Hematopoietic multipotent progenitor cell treated with erythropoietin and hydrocortisone succinate and interleukin-3 and kit ligand, for 6 days (in vitro differentiated cells): ENCODE measurements at regions not wholly inside any gene's neighbourhood (a gene's known extent, or its start where the extent isn't known, plus 50 kb on each side); places are given as distances from the start of the nearest gene placed in this dataset.
"Not testable (repeated sequence)": the region's sequence is repeated elsewhere in the genome, so short reads cannot be mapped to it uniquely, and the experiment has no call there.

Source experiments
- DNase-seq: peaks from one replicate; pipeline ENCODE4 v3.0.0-alpha.2; 2015

DNA sequence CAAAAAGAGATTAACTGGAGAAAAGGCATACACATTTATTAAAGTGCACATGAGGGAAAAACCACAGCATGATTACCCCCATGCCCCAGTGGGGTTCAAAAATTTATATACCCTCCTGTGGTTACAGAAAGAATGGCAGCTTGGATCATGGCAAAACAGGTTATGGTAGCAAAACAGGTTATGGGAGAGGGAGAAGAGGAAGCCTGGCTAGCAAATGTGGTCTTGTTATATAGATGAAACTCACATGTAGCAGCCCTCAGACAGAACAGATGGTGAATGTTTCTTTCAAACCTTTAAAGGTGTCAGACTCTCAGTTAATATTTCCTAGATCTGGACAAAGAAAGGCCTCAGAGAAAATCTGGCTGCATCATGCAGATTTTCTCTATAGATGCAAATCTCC is 178.2 kb upstream of the ZC3H15 start:
- no peak for DNase-seq

GRCh38 chr2:186308347-186308746 is 177.7 kb upstream of the ZC3H15 start:
- no peak for DNase-seq

DNA sequence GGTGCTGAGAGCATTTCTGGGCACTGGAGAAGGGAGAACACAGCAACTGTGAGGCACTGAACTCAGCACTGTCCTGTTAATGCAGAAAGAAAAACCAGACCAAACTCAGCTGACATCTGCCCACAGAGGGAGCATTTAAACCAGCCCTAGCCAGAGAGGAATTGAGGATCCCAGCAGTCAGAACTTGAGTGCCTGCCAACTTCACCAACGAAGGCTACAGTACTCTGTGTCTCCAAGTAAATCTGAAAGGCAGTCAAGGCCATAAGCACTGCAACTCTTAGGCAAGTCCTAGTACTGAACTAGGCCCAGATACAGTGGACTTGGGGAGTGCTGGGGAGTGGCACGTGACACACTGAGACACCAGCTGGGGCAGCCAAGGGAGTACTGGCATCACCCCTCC is 176.2 kb upstream of the ZC3H15 start:
- no peak for DNase-seq

DNA sequence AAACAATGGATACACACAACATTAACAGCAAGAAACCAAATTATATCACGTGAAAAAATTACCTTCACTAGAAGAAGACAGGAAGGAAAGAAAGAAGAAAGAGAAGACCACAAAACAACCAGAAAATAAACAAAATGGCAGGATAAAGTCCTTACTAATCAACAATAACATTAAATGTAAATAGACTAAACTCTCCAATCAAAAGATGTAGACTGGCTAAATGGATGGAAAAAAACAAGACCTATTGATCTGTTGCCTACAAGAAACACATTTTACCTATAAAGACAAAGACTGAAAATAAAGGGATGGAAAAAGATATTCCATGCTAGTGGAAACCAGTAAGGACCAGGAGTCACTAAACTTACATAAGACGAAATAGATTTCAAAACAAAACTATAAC is 167.0 kb upstream of the ZC3H15 start:
- DNase-seq = no peak

- DNase-seq = no peak
Observed at GRCh38 chr2:186325827-186326535, 160.1 kb upstream of the ZC3H15 start.

GRCh38 chr2:186327251-186327868 is 158.7 kb upstream of the ZC3H15 start:
- DNase-seq = no peak

- no peak for DNase-seq
Observed at GRCh38 chr2:186328838-186329237, 157.2 kb upstream of the ZC3H15 start.

DNA sequence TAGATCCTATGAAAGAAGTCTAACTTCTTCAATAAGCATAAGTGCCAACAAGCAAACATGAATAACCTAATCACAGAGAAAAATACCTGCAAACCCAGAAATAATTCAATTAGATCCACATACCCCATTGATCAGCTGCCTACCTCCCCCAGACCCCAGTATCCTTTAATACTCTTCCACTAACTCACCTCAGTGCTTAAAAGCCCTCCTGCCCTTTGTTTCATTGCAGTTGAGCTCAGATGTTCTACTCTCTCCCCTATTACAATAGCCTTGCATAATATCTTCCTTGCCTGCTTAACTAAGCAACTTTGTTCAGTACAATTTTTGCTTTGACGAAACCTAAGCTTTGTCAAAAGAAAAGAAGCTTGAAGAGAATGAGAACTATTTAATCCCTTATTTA is 156.0 kb upstream of the ZC3H15 start:
- DNase-seq = no peak

GRCh38 chr2:186339716-186340115 is 146.3 kb upstream of the ZC3H15 start:
- no peak for DNase-seq

GRCh38 chr2:186342029-186342428 is 144.0 kb upstream of the ZC3H15 start:
- DNase-seq = no peak

DNA sequence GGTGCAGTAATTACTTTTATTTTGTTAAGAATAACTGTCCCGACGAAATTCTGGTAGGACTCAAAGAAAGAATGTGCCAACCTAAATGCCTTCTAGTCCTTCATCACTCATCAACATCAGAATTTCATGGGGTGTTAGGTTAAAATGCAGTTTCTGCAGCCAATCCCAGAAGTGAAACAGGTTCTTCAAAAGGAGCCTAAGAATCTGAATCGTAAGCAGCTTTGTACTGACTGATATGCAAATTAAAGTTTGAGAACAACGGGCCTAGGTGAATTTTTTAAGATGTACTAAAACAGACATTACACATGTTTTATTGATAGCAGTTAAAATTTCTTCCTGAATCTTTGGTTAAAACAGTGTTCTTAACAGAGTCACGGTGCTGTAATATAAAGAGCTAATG is 140.3 kb upstream of the ZC3H15 start:
- no peak for DNase-seq

DNA sequence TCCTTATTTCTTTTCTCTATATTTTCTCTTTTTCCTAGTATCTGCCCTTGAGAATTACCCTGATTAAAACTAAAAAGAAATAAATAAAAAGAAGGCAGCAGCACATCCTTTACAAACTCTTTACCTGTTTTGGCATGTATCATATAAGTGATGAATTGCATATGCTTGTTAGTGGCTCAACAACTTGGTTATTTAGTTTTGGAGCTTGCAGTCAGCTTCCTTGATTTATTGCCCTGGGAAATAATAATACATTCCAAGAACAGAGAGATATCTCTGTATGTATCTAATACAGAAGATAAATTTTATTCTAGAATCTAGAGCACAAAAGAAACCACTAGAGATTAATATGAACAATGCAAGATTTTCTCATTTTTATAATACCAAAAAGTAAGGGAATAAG is 139.8 kb upstream of the ZC3H15 start:
- no peak for DNase-seq

GRCh38 chr2:186347472-186347871 is 138.6 kb upstream of the ZC3H15 start:
- no peak for DNase-seq

GRCh38 chr2:186348200-186348599 is 137.9 kb upstream of the ZC3H15 start:
- no peak for DNase-seq

DNA sequence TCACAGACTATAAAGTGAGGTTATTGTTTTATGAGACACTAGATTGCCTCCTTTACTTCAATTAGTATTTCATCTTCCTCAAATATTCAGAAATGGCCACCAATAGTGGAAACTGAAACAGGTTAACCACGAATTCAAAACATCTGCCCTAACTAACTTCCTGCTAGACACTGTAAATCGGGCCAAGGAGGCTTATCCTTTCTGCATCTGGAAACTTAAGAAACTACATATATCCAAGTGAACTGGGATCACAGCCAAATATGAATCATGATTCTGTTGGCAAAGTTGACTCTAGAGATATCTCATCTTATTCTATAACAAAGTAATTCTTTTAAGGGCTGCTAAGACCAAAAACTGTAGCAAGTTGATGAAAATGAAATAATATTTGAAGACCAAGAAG is 136.6 kb upstream of the ZC3H15 start:
- peak; percentile 77 for DNase-seq

- not testable (repeated sequence) for DNase-seq
Observed at GRCh38 chr2:186354160-186354559, 131.9 kb upstream of the ZC3H15 start.

DNA sequence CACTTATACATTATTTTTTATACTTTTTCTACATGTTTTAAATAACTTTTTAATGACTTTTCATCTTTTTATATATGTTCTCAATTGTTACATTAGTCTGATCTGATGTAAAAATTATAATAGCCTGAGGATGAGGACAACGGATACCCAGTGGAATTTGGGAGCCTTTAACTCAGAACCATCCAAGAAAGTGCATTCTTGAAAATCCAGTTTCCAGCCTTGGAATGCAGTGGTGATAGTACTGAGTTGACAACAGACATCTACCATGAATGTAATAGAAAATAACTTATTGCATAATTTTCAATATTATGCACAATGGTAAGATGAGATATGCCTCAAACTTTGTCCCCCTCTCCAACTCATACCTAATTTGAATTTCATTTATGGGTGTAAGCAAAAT is 120.7 kb upstream of the ZC3H15 start:
- DNase-seq = no peak

- DNase-seq = peak; percentile 14
Observed at GRCh38 chr2:186379052-186379451, 107.0 kb upstream of the ZC3H15 start.

DNA sequence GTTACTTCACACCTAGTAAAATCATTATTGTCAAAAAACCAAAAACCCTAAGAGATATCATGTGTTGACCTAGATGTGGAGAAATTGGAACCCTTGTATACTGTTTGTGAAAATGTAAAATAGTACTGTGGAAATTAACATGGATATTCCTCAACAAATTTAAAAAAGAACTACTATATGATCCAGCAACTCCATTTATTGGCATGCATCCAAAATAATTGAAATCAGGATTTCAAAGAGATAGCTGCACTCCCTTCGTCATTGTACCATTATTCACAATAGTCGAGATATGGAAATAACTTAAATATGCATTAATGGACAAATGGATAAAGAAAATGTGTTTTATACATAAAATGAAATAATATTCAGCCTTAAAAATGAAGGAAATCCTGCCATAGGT is 105.3 kb upstream of the ZC3H15 start:
- no peak for DNase-seq

DNA sequence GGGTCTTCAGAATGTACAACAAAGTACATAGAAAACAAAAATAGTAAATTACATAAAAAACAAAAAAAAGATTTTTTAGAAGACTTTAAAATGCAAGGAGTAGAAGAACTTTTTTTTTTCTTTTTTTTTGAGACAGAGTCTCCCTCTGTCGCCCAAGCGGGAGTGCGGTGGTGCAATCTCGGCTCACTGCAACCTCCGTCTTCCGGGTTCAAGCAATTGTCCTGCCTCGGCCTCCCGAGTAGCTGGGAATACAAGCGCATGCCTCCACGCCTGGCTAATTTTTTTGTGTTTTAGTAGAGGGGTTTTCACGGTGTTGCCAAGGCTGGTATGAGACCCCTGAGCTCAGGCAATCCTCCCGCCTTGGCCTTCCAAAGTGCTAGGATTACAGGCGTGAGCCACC is 104.5 kb upstream of the ZC3H15 start:
- no peak for DNase-seq

- DNase-seq = no peak
Observed at GRCh38 chr2:186382932-186383331, 103.1 kb upstream of the ZC3H15 start.

- no peak for DNase-seq
Observed at GRCh38 chr2:186384226-186384625, 101.8 kb upstream of the ZC3H15 start.

DNA sequence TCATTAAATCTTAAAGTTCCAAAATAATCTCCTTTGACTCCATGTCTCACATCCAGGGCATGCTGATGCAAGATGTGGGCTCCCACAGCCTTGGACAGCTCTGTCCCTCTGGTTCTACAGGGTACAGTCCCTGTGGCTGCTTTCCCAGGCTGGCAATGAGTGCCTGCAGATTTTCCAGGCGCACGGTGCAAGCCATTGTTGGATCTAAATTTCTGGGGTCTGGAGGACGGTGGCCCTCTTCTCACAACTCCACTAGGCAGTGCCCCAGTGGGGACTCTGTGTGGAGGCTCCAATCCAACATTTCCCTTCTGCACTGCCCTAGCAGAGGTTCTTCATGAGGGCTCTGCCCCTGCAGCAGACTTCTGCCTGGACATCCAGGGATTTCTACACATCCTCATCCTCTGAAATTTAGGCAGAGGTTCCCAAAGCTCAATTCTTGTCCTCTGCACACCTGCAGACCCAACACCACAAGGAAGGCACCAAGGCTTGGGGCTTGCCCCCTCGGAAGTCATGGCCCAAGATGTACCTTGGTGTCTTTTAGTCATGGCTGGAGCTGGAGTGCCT is 100.3 kb upstream of the ZC3H15 start:
- DNase-seq = not testable (repeated sequence)

DNA sequence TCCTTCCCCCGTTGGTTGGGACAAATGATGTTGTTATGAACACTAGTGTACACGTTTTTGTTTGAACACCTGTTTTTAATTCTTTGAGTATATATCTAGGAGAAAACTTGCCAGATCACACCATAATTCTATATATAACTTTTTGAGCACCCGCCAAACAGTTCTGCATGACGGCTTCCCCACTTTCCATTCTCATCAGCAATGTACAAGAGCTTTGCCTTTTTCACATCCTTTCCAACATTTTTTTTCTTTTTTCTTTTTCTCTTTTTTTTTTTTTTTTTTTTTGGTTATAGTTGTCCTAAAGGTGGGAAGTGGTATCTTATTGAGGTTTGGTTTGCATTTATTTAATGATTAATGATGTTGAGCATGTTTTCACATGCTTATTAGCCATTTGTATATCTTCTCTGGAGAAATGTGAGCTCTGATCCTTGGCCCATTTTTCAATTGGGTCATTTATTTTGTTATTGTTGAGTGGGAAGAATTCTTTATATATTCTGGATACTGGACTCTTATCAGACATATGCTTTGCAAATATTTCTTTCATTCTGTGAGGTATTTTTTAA is 86.9 kb upstream of the ZC3H15 start:
- DNase-seq = no peak
